CD4-positive, alpha-beta T cell treated with Interleukin-15 for 1 hour (primary cell): ENCODE measurements at regions not wholly inside any gene's neighbourhood (a gene's known extent, or its start where the extent isn't known, plus 50 kb on each side); places are given as distances from the start of the nearest gene placed in this dataset.
"Not testable (repeated sequence)": the region's sequence is repeated elsewhere in the genome, so short reads cannot be mapped to it uniquely, and the experiment has no call there.

Experiments used
- DNase-seq: peaks from one replicate; pipeline ENCODE4 v3.0.0-alpha.2; 2020

GRCh38 chr10:28902215-28902614 is 224.9 kb downstream of the BAMBI start:
- no peak for DNase-seq

GRCh38 chr10:28903063-28903462 is 225.7 kb downstream of the BAMBI start:
- DNase-seq: no peak

GRCh38 chr10:28903736-28904135 is 226.4 kb downstream of the BAMBI start:
- no peak for DNase-seq

- no peak for DNase-seq
These were observed 228.1 kb downstream of the BAMBI start for GRCh38 chr10:28905371-28905770.

GRCh38 chr10:28906011-28906411 is 228.7 kb downstream of the BAMBI start:
- no peak for DNase-seq

- DNase-seq: no peak
These were observed 229.1 kb downstream of the BAMBI start for GRCh38 chr10:28906415-28906814.

GRCh38 chr10:28906934-28907333 is 229.6 kb downstream of the BAMBI start:
- DNase-seq: no peak

- DNase-seq: no peak
These were observed 232.6 kb downstream of the BAMBI start for GRCh38 chr10:28909875-28910274.

GRCh38 chr10:28910956-28911355 is 233.6 kb downstream of the BAMBI start:
- no peak for DNase-seq

- DNase-seq: not testable (repeated sequence)
These were observed 234.2 kb downstream of the BAMBI start for GRCh38 chr10:28911511-28911910.

GRCh38 chr10:28912017-28912783 is 234.9 kb downstream of the BAMBI start:
- no peak for DNase-seq

GRCh38 chr10:28913436-28914237 is 236.3 kb downstream of the BAMBI start:
- no peak for DNase-seq

GRCh38 chr10:28914701-28915100 is 237.4 kb downstream of the BAMBI start:
- no peak for DNase-seq

- DNase-seq: no peak
These were observed 238.8 kb downstream of the BAMBI start for GRCh38 chr10:28915989-28916588.

GRCh38 chr10:28920091-28920490 is 242.8 kb downstream of the BAMBI start:
- no peak for DNase-seq

GRCh38 chr10:28922127-28922526 is 244.8 kb downstream of the BAMBI start:
- no peak for DNase-seq

- no peak for DNase-seq
These were observed 245.5 kb downstream of the BAMBI start for GRCh38 chr10:28922861-28923260.

- no peak for DNase-seq
These were observed 247.4 kb downstream of the BAMBI start for GRCh38 chr10:28924717-28925116.

- no peak for DNase-seq
These were observed 247.9 kb downstream of the BAMBI start for GRCh38 chr10:28925121-28925663.

GRCh38 chr10:28926932-28927331 is 249.6 kb downstream of the BAMBI start:
- no peak for DNase-seq

GRCh38 chr10:28928484-28928883 is 251.2 kb downstream of the BAMBI start:
- no peak for DNase-seq

GRCh38 chr10:28929942-28930341 is 252.6 kb downstream of the BAMBI start:
- DNase-seq: no peak
